AG04450 (cell line): ENCODE measurements at regions not wholly inside any gene's neighbourhood (a gene's known extent, or its start where the extent isn't known, plus 50 kb on each side); places are given as distances from the start of the nearest gene placed in this dataset.

Experiments
- CTCF ChIA-PET: fragments of 300-600, 350-600 bp; formaldehyde crosslinking; extraction: SDS; loops from one replicate; lab custom pipeline; 2022; ENCODE audit warnings: antibody characterized with exemption, inconsistent platforms; lab: Charles Lee
- POLR2A ChIA-PET: fragments of 350-600 bp; formaldehyde crosslinking; extraction: SDS; loops from one replicate; lab custom pipeline; 2021; ENCODE audit warnings: antibody characterized with exemption, inconsistent platforms; lab: Yijun Ruan, JAX
- DNase-seq: peaks from one replicate; pipeline ENCODE4 v3.0.0-alpha.2; 2011; ENCODE audit warnings: low read depth, low spot score
- H3K27ac ChIP-seq: one replicate; pipeline ENCODE4 v1.5.1; 2012; ENCODE audit warnings: low read depth, low read length, control low read depth
- H3K27me3 ChIP-seq: one replicate; pipeline ENCODE4 v1.6.0; 2012; ENCODE audit warnings: low read length; ENCODE audit not compliant: control insufficient read depth, insufficient read depth
- H3K4me3 ChIP-seq: 2 replicates; pipeline ENCODE4 v1.5.1; 2011; ENCODE audit warnings: mild to moderate bottlenecking, low read depth, low read length, control low read depth
- H3K9me3 ChIP-seq: 2 replicates; pipeline ENCODE4 v1.5.1; 2012; ENCODE audit warnings: low read length; ENCODE audit not compliant: control insufficient read depth, insufficient read depth
- TF ChIP-seq, protein P1 (sequence below): IDR thresholded peaks from 2 replicates; pipeline ENCODE4 v1.5.1; 2011; ENCODE audit warnings: low read depth, low read length, control low read depth, inconsistent platforms

DNA sequence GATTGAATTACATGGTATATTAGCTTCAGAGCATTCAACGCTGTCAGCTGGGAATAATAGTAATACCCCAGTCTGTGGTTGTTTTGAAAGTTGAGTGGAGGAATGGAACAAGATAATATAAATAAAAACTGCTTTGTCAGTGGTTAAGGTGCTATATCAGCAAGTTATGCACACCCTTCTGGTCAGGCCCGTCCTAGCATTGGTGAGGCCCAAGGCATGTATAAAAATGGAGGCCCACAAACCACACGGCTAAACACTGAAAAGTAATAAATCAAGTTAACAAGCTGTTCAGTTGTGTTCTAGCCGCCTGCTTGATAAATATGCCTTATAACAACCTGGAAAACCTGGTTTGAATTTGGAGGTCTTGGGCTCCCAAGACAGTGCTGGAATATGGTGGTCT is 77.4 kb downstream of the PSMG1 start:
- CTCF ChIA-PET: interaction anchor here (0.7 kb wide), 1 partner anchor 71 kb away, joined by 4 read pairs; no protein-coding TSS in a partner anchor

DNA sequence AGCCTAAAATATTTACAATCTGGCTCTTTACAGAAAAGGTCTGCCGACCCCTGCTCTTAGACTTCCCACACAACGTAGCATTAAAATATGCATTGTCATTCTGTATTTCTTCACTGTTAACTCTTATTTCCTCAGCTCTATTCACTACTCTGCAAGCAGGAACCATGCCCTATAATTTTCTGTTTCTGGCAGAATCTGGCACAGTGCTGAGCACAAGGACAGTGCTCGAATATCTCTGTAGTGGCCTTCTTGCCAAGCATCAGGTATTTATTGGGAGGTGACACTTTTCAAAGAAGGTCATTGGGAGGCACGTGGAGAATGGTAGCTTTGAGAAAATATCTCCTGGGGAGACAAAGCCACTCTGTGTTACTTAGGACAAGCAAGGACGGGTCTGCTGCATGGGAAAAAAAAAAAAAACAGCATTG is 77.9 kb downstream of the PSMG1 start:
- Histone ChIP-seq H3K27me3 (no peaks in the 10 kb centered on the region), H3K27ac (peak overlapping the region; percentile 73), H3K4me3 (no peak overlapping the region), H3K9me3 (peaks cover 7% of the 10 kb centered on the region; the same call in 1 of the 2 replicates)
- ChIA-PET CTCF (interaction anchor here (0.7 to 1.4 kb wide), 2 partner anchors 34 to 72 kb away, joined by 4 to 5 read pairs; no protein-coding TSS in a partner anchor), POLR2A (no interaction called here)
- DNase-seq: no peak
- TF ChIP-seq, protein P1, sequence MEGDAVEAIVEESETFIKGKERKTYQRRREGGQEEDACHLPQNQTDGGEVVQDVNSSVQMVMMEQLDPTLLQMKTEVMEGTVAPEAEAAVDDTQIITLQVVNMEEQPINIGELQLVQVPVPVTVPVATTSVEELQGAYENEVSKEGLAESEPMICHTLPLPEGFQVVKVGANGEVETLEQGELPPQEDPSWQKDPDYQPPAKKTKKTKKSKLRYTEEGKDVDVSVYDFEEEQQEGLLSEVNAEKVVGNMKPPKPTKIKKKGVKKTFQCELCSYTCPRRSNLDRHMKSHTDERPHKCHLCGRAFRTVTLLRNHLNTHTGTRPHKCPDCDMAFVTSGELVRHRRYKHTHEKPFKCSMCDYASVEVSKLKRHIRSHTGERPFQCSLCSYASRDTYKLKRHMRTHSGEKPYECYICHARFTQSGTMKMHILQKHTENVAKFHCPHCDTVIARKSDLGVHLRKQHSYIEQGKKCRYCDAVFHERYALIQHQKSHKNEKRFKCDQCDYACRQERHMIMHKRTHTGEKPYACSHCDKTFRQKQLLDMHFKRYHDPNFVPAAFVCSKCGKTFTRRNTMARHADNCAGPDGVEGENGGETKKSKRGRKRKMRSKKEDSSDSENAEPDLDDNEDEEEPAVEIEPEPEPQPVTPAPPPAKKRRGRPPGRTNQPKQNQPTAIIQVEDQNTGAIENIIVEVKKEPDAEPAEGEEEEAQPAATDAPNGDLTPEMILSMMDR: no peak

More for the DNA sequence above, 77.4 kb downstream of the PSMG1 start:
- H3K9me3 ChIP-seq: peaks cover 7% of the 10 kb centered on the region; the same call in 1 of the 2 replicates
- H3K4me3 ChIP-seq: no peak overlapping the region
- no peak overlapping the region for H3K27ac ChIP-seq
- H3K27me3 ChIP-seq: no peaks in the 10 kb centered on the region
- POLR2A ChIA-PET: no interaction called here
- no peak for DNase-seq
- TF ChIP-seq, protein P1: no peak

DNA sequence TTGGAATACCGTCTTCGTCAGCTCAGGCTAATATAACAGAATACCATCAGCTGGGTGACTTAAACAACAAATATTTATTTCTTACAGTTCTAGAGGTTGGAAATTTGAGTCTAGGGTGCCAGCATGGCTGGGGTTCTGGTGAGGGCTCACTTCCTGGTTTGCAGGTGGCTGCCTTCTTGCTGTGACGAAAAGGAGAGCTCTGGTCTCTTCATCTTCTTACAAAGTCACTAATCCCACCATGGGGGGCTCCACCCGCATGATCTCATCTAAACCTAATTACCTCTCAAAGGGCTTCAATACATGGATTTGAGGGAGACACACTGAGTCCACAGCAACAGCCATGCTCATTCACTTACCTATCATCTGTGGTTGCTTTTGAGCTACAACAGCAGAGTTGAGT is 78.3 kb downstream of the PSMG1 start:
- H3K27ac ChIP-seq: peak overlapping the region; percentile 73
- ChIA-PET CTCF (interaction anchor here (1.4 kb wide), 1 partner anchor 34 kb away, joined by 5 read pairs; no protein-coding TSS in a partner anchor), POLR2A (interaction anchor here (0.6 kb wide), 1 partner anchor 10 kb away, joined by 3 read pairs; no protein-coding TSS in a partner anchor)
- peaks cover 7% of the 10 kb centered on the region; the same call in 1 of the 2 replicates for H3K9me3 ChIP-seq
- DNase-seq: no peak
- H3K4me3 ChIP-seq: no peak overlapping the region
- no peaks in the 10 kb centered on the region for H3K27me3 ChIP-seq
- TF ChIP-seq, protein P1: no peak

DNA sequence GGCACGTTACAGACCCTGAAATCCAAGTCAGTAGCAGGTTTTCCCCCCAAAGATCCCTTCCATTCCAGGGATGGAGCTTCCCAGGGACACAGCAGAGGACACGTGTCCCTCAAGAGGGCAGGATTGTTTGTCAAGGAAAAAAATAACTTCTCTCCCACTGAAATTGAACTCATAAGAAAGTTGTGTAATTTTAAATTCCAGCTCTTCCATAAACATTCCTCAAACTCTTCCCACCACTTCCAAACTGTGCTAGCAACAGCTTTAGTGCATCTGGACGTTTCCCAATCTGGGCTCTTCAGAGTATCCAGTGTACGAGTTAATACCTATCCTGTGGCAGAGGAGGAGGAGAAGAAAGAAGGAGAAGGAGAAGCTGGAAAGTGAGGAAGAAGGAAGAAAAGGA is 79.6 kb downstream of the PSMG1 start:
- CTCF ChIA-PET: interaction anchor here (0.7 to 1.0 kb wide), 2 partner anchors 74 to 598 kb away, joined by 3 to 4 read pairs; no protein-coding TSS in a partner anchor
- Histone ChIP-seq H3K27ac (no peak overlapping the region), H3K9me3 (peaks cover 12% of the 10 kb centered on the region), H3K4me3 (no peak overlapping the region), H3K27me3 (peaks cover 4% of the 10 kb centered on the region)
- POLR2A ChIA-PET: interaction anchor here (0.6 kb wide), 1 partner anchor 56 kb away, joined by 3 read pairs; no protein-coding TSS in a partner anchor
- TF ChIP-seq, protein P1: no peak
- DNase-seq: no peak

GRCh38 chr21:39099859-39100258 is 83.4 kb downstream of the PSMG1 start:
- DNase-seq: no peak
- ChIA-PET CTCF (no interaction called here), POLR2A (no interaction called here)
- peaks cover 4% of the 10 kb centered on the region for H3K27me3 ChIP-seq
- H3K4me3 ChIP-seq: no peak overlapping the region
- H3K27ac ChIP-seq: no peak overlapping the region
- peaks cover 5% of the 10 kb centered on the region; the same call in 1 of the 2 replicates for H3K9me3 ChIP-seq
- TF ChIP-seq, protein P1: no peak
